Astrocyte of the cerebellum (primary cell): ENCODE measurements at regions not wholly inside any gene's neighbourhood (a gene's known extent, or its start where the extent isn't known, plus 50 kb on each side); places are given as distances from the start of the nearest gene placed in this dataset.

Source experiments
- DNase-seq: peaks from one replicate; pipeline ENCODE4 v3.0.0-alpha.2; 2011; ENCODE audit warnings: low read depth
- H3K4me3 ChIP-seq: 2 replicates; pipeline ENCODE4 v1.5.1; 2011; ENCODE audit warnings: mild to moderate bottlenecking, low read depth, low read length, moderate library complexity
- in situ Hi-C: cut with HindIII; loops from 2 replicates; pipeline ENCODE4 v1.10.0; 2017; ENCODE audit warnings: low sequenced_read_pairs
- TF ChIP-seq, protein P1 (sequence below): IDR thresholded peaks from 2 replicates; pipeline ENCODE4 v1.5.1; 2012; ENCODE audit warnings: low read length, low read depth, moderate library complexity, mild to moderate bottlenecking; ENCODE audit errors: missing control alignments

DNA sequence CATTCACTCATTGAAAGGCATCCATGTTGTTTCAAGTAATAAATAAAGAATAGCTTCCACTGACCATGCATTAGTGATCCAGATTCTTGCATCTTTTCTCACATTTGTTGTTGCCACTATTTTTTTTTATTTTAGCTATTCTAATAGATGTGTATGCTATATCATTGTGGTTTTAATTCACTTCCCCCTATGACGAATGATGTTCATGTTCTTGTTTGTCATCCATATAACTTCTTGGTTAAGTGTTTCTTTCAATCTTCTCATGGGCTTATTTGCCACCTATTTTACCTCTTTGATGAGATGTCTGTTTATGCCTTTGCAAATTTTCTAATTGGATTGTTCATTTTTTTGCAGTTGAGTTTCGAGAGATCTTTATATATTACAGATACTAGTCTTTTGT is 681.2 kb downstream of the HDGFL1 start:
- in situ Hi-C loops: no loop called here
- TF ChIP-seq, protein P1, sequence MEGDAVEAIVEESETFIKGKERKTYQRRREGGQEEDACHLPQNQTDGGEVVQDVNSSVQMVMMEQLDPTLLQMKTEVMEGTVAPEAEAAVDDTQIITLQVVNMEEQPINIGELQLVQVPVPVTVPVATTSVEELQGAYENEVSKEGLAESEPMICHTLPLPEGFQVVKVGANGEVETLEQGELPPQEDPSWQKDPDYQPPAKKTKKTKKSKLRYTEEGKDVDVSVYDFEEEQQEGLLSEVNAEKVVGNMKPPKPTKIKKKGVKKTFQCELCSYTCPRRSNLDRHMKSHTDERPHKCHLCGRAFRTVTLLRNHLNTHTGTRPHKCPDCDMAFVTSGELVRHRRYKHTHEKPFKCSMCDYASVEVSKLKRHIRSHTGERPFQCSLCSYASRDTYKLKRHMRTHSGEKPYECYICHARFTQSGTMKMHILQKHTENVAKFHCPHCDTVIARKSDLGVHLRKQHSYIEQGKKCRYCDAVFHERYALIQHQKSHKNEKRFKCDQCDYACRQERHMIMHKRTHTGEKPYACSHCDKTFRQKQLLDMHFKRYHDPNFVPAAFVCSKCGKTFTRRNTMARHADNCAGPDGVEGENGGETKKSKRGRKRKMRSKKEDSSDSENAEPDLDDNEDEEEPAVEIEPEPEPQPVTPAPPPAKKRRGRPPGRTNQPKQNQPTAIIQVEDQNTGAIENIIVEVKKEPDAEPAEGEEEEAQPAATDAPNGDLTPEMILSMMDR: no peak
- no peak overlapping the region for H3K4me3 ChIP-seq
- no peak for DNase-seq

DNA sequence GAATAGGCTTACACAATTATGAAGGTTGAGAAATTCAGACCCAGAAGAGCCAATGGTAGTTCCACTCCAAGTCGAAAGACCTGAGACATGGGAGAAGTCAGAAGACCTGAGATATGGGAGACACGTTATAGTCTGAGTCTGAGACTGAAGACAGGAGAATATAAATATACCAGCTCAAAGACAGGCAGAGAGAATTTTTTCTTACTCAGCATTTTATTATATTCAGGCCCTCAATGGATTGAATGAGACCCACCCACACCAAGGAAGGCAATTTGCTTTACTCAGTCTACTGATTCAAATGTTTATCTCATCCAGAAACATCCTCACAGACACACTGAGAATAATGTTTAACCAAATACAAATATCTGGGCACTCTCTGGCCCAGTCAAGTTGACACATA is 693.5 kb downstream of the HDGFL1 start:
- TF ChIP-seq, protein P1: no peak
- DNase-seq: no peak
- H3K4me3 ChIP-seq: no peak overlapping the region
- in situ Hi-C loops: no loop called here

DNA sequence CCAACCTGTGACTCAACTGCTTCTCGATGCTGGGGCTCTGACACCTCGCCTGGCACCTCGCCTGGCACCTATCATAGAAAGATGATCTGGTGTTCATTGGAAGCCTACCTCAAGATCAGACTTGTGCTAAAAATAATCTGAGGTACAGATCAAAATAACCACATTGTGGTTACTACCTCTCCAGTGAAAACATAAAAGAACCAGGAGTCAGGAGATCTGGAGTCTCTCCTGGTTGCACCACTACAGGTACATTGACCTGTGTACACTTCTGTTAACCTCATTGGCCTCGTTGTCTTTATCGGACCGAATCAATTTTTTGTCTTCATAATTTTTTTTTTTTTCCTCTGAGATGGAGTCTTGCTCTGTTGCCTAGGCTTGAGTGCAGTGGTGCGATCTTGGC is 695.9 kb downstream of the HDGFL1 start:
- H3K4me3 ChIP-seq: no peak overlapping the region
- DNase-seq: no peak
- in situ Hi-C loops: no loop called here
- TF ChIP-seq, protein P1: no peak

DNA sequence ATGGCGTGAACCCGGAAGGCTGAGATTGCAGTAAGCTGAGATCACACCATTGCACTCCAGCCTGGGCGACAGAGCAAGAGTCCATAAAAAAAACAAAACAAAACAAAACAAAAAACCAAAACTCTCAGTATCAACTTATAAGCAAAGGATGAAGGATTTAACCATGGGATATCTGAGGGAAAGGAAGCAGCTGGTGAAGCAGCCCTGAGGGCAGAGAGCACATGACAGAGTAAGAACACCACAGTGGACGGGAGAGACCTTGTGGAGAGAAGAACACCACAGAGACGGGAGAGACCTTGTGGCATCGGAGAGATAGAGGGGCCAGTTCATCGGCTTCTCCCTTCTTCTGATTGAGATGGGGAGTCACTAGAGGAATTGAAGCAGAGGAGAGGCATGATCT is 697.2 kb downstream of the HDGFL1 start:
- H3K4me3 ChIP-seq: no peak overlapping the region
- DNase-seq: no peak
- in situ Hi-C loops: no loop called here
- TF ChIP-seq, protein P1: no peak

DNA sequence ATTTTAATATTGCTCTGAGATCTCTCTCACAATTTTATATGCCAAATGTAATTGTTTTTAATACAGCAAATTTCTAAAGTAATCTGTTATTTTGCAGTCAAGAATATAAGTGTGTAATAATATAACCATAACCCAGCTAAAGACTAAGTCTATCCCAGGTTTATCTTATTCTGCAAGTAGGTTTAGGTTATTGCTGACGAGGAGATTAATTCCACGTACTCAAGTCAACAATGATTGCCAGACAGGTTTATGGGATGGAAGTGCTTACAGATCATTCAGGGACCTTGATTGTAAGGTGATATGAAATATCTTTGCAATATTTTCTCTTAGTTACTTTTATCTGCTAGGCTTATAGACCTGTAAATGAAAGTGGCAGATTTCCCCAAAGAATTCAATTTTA is 698.3 kb downstream of the HDGFL1 start:
- no peak for DNase-seq
- in situ Hi-C loops: no loop called here
- TF ChIP-seq, protein P1: no peak
- H3K4me3 ChIP-seq: no peak overlapping the region

DNA sequence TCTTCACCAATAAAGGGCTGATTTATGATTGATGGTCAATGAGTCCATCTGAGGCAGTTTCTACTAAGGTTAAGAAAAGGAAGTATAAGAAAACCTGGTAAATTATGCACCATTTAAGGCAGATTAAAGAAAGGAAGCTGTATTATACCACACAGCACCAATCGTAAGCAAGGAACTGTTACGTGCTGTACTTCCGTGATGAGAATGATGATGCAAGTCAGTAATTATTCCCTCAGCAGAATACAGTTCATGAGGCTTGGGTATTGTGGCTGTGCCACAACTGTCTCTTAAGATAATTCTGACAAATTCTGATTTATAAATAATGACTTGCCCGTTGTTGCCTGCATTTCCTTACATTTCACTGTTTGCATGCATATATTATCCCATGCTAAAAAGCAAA is 699.0 kb downstream of the HDGFL1 start:
- TF ChIP-seq, protein P1: no peak
- in situ Hi-C loops: no loop called here
- no peak overlapping the region for H3K4me3 ChIP-seq
- no peak for DNase-seq

DNA sequence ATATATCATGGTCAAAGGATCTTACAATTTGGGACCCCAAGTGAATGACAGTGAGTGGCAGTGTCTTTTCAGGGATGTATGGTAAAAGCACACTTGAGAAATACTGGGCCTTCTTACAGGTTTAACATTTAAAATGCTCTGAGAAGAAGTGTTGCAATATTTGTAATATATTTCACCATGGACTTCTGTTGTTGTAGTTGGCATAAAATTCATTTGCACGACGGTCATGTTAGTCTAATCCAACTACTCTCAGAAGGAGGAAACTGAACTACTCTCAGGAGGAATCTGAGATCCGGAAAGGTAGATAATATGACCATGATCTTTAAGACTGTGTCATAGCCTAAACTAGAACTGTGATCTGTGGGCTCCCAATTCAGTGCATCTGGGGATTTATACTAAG is 700.1 kb downstream of the HDGFL1 start:
- in situ Hi-C loops: no loop called here
- TF ChIP-seq, protein P1: no peak
- no peak overlapping the region for H3K4me3 ChIP-seq
- DNase-seq: no peak
